Effector CD4-positive, alpha-beta T cell (primary cell): ENCODE measurements at regions not wholly inside any gene's neighbourhood (a gene's known extent, or its start where the extent isn't known, plus 50 kb on each side); places are given as distances from the start of the nearest gene placed in this dataset.
"Not testable (repeated sequence)": the region's sequence is repeated elsewhere in the genome, so short reads cannot be mapped to it uniquely, and the experiment has no call there.

ENCODE experiments used
- DNase-seq: peaks from one replicate; pipeline ENCODE4 v3.0.0-alpha.2; 2020

DNA sequence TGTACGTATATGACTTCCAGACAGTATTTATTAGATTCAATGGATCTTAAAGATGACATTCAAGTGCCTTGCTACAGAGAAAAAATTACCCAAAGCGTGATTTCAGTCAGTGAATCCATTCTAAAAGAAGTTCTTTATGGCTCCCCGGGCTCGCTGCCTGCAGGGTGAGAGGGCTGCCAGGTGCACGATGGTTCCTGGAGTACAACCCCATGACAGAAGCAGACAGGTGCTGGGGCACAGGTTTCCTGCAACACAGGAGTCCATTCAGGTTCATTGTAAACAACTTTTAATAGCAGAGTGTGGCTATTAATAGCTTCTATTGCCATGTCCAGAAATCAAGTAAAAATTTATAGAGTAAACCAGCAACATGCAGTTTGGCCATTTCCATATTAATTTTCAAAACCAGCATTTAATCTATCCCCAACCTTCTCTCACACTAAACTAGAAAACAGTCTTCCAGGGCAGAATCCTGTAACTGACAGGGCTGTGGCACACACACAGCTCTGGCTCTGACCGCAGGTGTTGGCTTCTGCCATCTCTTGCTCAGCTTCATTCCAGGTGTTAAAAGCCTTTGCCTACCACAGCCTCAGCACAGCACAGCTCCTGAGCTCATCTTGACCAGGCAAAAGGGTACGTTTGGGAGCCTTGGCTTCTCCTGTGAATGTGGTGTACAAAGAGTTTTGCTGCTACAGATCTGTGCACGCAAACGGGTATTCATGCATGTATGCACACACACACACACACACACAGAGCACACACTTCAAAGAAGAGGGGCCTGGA is 185.9 kb downstream of the MEX3B start:
- DNase-seq: no peak

DNA sequence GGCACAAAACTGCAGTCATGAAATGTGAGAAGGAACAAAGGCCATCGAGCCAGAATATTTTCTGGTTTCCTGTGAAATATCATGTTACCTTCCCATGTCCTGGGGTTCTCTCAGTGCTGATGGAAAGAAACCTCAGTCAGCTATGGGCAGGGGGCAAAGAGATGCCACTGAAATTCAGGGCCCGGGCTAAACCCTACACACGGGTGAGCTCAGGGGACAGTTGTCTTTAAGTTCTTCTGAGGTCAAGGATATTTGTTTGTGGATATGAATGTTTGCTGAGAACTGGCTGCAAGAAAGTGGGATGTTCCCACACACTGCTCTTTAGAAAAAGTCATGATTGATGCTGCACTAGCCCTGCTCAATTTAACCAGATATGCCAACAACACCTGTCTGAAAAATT is 187.2 kb downstream of the MEX3B start:
- no peak for DNase-seq

DNA sequence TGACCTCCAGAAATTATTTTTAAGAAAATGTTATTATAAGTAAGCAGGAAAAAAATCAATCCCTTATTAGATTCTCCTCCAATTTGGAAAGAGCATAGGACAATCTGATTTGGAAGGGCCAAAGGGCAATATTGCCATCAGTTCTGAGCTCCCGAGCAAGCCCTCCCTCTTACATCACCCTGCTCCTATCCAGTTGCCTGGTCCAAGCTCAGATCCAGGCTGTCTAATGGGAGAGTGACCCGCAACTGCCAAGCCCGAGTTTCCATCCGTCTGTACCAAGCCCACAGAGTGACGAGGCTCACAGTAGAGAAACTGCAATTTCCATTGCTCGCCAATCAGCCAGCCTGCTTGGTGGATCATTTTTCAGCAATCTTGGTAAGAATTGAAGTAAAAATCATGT is 187.7 kb downstream of the MEX3B start:
- DNase-seq: no peak

DNA sequence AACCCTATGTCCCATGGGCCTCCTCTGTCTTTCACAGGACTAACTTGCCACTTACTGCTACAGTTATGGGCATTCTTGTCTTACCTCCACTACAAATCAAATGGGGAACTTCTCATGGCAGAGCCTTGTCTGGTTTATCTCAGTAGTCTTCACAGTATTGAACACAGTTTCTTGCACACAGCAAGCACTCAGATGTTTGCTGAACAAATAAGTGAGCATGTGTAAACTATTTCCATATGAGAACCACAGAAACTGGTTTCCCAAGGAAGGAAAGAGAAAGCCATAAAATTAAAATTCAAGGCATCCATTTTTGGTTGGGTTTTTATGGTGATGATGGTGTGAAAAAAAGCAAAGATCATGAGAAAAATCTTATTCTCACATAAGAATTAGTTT is 189.2 kb downstream of the MEX3B start:
- DNase-seq: no peak

DNA sequence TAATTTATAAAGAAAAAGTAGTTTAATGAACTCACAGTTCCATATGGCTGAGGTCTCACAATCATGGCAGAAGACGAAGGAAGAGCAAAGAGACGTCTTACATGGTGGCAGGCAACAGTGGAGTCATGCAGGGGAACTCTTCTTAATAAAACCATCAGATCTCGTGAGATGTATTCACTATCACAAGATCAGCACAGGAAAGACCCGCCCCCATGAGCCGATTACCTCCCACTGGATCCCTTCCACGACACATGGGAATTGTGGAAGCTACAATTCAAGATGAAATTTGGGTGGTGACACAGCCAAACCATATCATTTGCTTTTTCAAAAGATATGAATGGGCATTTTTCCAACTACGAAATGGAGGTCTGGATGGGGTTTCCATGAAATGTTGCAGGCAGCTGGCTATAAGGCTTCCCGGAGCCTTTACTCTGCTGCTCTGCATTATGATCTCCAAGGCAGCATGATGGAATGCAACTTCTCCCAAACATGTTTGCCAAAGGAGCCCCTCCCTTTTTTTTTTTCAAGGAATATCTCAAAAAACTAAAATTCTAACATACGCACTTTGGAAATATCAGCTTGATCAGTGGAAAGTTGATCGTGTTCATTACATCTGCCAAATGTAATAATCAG is 189.7 kb downstream of the MEX3B start:
- DNase-seq: no peak

DNA sequence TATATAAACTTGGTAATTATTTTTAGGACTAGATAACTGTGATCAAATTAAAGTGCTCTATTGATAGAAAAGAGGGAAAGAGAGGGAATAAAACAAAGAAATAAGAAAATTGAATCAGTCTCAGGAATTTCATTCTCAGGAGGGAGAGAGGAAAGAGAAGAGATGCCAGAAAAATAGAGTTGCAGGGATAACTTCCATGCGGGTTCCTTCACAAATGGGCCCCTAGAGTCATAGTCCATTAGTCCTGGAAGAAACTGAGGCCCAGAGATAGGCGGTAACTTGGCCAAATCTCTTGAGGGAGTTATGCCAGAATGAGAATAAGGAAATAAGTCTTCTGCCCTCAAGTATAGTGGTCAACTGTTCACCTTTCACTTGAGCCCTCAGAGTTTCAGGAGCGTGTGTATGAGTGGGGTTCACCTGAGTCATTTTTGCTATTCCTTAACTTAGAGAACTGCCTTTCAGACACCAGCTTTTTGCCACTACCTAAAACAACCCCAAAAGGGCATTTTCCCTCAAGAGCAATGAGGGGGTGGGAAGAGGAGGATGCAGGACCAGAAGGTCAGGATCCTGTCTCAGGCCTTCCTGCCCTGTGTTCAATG is 192.6 kb downstream of the MEX3B start:
- no peak for DNase-seq

DNA sequence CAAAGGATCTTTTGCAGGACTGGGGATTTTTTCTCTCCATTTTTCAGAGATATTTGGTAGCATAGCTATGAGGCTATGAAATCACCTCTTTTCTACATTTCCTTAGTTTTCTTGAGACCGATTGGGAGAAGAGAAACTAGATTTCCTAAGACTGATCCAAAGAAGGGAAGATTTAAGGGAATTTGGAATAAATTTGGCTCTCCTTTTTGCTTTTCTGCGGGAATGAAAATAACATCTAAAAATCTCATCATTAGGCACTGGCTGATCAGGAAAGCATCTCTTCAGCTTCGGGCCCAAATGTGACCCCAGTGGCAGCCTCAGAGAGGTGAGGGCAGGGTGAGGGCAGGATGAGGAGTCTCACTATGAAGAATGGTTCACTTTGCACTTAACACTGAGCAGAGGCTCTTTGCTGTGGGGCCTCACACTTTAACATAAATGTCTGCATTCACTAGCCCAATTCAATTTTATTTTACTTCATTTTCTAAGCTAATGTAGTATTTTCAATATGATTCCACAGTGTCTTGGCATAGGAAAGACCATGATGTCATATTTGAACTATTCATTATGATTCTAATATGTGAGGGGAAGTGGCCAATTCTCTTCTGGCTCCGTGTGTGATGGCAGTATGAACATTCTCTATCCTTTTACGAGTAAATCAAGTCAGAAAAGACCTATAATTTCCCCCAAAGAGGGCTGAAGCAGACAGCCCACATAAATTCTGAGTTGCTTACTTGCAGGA is 193.2 kb downstream of the MEX3B start:
- no peak for DNase-seq

DNA sequence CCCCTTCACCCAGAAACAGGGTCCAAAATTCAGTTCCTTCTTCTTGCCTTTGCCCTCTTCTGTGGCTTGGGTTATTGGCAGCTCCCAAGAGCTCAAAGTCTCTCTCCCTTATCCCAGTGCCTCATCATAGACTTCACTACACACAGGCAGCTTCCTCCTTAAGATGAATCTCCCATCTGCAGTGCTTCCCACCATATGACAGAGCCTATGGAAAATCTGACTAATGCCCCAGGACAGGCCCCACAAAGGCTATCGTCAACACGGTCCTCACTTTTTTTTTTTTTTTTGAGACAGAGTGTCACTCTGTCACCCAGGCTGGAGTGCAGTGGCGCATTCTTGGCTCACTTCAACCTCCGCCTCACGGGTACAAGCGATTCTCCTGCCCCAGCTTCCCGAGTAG is 194.1 kb downstream of the MEX3B start:
- no peak for DNase-seq

DNA sequence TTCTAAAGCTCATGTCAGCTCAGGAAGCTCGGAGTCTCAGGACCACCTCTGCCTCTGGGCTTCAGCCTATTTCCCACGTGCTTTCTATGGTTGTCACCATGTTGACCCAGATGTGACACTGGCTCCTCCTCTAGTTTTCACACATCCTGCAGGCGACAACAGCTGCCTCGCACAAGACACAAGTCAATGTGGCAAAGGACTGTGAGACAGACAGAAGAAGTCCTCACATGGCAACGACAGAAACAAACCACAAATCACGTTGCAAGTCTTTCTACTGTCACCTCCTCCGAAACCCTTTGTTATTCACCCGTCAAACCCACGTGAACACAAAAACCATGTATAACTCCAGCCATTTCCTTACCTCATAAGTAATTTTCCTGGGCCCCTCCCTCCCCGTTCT is 194.5 kb downstream of the MEX3B start:
- DNase-seq: no peak

DNA sequence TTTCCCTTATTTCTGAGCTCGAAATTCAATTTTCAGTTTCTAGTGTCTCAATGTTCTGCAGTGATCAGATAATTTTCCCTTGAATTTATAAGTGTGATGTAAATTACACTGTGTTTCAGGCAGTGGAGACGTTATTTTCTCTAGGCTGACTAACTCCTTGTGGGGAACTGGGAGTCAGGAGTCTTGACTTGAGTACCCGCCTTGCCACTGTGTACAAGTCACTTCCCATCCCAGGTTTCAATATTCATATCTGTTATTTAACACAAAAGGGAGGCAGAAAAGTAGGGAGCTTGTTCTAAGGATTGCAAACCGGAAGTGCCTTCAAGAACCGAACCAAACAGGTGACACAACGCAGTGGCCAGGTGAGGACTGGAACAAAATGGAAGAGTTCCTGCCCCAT is 196.5 kb downstream of the MEX3B start:
- no peak for DNase-seq

DNA sequence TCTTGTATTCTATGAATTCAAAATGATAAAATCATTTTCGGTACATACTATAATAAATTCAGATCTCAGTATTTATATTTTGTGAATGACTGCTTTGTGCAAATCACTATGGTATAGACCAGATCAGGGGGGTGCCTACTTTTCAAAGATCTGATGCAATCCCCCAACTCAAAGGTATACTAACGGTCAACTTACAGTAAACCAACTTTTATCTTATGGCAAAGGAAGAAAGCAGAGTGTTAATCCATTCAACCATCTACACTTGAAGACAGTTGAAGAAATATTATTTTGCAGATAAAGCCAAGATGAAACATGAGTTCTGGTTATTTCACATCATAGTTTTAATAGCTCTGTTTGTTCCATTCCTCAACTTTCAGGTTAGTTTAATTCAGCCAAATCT is 197.1 kb downstream of the MEX3B start:
- no peak for DNase-seq

DNA sequence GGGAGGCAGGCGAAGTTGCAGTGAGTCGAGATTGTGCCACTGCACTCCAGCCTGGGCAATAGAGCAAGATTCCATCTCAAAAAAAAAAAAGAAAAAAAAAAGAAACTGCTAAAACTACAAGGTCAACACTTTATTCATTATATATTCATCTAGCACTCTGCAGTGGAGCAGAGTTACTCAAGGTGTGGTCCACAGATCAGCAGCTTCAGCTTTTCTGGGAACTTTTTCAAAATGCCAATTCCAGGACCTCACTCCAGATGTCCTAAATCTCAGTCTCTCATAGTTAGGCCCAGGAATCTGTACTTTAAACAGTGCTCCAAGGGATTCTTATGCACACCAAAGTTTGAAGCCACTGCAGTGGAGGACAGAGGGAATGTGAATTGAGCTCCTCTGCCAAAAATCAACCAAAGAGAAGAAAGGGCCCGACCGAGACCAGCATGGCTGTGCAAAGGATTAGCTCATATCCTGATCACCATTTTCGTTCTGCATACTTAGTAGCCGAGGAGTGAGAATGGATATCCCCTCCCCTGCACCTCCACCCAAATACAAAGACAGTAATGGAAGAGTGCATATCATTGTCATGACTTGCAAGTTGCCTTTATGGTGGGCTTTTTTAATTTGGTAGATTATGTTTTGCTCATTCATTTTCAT is 201.9 kb downstream of the MEX3B start:
- DNase-seq: no peak

DNA sequence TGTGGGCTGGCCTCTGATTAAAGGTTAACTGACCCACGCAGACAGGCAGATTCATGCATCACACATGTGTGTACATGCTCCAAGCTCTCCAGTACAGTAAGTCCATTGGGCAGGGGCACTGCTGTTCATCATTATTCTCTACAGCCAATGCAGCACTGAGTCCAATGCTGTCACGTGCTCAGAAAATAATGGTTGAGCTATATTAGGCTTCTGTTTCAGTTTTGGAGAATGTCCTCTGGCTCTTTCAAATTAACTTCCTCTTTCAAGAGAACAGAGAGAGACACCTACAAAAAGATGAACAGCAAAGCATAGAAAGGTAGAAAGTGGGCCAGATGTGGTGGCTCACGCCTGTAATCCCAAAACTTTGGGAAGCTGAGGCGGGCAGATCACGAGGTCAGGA is 202.6 kb downstream of the MEX3B start:
- no peak for DNase-seq

DNA sequence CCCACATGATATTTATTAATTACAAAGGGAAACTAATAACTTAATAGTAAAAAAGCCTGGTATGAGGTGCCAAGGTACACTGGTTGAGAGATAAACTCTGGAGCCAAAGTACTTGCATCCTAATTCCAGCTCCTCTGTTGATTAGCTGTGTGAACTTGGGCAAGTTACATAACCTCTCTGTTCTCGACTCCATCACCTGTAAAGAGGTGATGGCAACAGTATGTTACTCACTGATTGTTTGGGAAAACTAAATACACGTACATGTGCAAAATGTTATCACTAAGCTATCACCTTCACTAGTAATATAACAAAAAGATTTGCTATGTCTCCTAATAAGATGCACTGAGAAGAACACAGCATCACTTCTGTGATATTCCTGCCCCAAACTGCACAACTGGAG is 206.4 kb downstream of the MEX3B start:
- DNase-seq: no peak

DNA sequence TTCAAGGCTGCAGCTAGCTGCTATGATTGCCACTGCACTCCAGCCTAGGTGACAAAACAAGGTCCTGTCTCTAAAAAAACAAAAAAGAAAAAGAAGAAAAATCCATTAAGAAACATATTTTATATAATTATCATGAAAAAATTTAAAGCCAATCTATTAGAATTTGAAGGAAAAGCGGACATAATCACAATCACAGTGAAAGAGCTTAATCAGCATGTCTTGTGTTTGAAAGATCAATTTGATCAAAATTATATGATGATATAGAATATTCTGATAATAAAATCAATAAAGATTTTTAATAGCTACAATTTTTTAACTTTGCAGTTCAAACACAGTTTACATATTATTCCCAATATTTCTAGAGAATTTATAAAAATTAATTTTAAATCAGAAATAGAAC is 210.1 kb downstream of the MEX3B start:
- DNase-seq: no peak

DNA sequence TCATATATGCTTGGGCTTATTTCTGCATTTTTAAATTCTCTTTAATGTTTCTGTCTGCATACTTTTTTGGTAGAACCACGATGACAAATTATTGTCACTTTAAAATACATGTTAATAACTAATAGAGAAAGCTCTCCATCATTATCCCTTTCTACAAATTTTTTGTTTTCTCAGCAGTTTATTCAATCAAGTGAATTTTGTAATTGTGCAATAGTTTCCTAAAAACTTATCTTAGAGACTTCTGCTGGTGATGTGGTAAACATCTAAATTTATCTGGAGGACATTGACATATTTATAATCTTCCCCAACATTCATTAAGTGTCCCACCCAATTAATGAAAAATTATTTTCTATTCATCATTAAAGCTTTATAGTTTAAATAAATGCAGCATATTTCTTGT is 215.3 kb downstream of the MEX3B start:
- DNase-seq: no peak

DNA sequence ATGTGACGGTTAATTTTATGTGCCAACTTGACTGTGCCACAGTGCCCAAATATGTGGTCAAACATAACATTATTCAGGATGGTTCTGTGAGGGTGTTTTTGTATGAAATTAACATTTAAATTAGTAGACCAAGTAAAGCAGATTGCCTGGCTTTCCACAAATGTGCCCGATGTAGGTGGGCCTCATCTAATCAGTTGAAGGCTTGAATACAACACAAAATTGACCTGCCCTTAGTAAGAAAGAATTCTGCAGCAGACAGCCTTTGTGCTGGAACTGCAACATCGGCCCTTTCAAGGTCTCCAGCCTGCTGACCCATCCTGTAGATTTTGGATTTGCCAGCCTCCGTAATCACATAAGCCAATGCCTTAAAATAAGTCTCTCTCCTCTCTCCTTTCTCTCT is 215.9 kb downstream of the MEX3B start:
- no peak for DNase-seq

DNA sequence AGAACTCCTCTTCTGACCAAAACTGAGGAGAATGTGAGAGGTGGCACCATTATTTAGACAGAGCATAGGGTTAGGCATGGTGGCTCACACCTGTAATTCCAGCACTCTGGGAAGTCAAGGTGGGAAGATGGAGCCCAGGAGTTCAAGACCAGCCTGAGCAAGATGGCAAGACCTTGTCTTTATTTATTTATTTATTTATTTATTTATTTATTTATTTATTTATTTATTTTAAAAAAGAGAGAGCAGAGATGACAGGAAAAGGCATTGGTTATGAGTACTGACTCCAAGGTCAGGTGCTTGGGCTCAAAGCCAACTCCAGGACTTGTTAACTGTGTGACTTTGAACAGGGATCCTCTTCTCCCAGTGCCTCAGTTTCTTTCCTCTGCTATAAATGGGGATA is 217.7 kb downstream of the MEX3B start:
- DNase-seq: no peak

DNA sequence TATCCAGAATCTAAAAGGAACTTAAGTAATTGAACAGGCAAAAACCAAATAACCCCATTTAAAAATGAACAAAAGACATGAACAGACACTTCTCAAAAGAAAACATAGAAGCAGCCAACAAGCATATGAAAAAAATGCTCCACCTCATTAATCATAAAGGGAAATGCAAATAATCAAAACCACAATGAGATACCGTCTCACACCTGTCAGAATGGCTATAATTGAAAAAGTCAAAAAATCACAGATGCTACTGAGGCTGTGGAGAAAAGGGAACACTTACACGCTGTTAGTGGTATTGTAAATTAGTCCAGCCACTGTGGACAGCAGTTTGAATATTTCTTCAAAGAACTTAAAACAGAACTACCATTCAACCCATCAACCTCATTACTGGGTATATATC is 220.7 kb downstream of the MEX3B start:
- no peak for DNase-seq

DNA sequence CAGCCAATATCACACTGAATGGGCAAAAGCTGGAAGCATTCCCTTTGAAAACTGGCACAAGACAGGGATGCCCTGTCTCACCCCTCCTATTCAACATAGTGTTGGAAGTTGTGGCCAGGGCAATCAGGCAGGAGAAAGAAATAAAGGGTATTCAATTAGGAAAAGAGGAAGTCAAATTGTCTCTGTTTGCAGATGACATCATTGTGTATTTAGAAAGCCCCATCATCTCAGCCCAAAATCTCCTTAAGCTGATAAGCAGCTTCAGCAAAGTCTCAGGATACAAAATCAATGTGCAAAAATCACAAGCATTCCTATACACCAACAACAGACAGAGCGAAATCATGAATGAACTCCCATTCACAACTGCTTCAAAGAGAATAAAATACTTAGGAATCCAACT is 223.2 kb downstream of the MEX3B start:
- not testable (repeated sequence) for DNase-seq

DNA sequence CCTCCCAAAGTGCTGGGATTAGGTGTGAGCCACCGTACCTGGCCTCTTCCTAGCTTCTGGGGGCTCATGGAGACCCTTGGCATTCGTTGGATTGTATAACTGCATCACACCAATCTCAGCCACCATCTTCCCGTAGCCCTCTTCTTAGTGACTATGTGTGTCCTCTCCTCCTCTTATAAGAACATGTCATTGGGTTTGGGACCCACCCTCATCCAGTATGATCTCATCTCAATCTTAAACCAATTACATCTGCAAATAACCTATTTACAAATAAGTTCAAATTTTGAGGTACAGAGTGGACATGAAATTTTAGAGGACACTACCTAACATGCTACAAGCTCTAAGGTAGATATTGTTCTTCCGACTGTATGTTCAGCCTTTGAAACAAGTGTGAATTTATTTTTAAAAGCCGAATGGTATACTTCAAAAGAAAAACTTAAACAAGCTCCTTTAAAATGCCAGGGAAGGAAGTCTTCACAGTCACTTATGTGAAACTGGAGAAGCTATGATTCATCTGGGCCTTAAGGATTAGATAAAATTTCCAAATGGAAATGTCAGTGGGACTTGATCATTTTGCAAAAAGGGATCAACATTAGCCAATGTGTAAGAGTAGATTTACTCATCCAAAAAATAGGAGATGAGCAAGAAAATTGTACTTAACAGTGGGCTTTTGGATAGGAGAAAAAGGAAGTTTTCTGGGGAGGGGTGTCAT is 225.7 kb downstream of the MEX3B start:
- no peak for DNase-seq

DNA sequence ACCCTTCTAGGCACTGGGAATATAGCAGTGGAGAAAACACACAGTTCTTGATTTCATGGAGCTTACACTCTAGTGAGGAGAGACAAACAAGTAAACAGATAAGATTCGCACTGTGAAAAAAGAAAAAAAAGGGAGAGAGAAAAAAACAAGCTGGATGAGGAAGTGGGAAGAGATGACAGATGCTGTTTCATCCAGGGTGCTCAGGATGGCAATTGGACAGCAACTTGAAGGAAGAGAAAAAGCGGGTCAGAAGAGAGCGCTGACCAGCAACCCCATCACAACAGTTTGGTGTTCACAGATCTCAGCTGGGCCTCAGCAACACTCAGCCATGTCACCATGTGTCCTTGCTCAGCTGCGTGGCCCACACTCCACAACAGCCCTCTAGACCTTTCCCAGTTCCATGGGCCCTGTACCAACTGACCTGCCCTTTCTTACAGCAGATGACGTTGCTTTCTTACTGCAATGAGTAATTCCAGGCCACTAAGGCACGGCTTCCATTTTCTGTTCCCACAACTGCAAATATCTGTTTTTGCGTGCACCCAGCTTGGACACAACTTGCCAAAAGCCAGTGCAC is 230.8 kb downstream of the MEX3B start:
- DNase-seq: no peak
